Uterus (tissue), 2 donors: ENCODE measurements at regions not wholly inside any gene's neighbourhood (a gene's known extent, or its start where the extent isn't known, plus 50 kb on each side); places are given as distances from the start of the nearest gene placed in this dataset.
"Not testable (repeated sequence)": the region's sequence is repeated elsewhere in the genome, so short reads cannot be mapped to it uniquely, and the experiment has no call there.

Experiments
- POLR2A ChIP-seq, 2 donors: fragments of 450-650 bp; IDR thresholded peaks; one replicate each; pipeline ENCODE4 v1.6.1; 2016; ENCODE audit warnings: antibody characterized with exemption in 2 of 2, mild to moderate bottlenecking in 1 of 2, moderate library complexity in 1 of 2
- TF ChIP-seq, protein P1 (sequence below), 4 experiments: fragments of 200-600 bp in 2 of 4; fragments of 450-650 bp in 2 of 4; sonication (generic) in 2 of 4; IDR thresholded peaks; one replicate each; pipeline ENCODE4 v1.5.1; 2016 to 2019; ENCODE audit warnings: antibody characterized with exemption in 4 of 4, mild to moderate bottlenecking in 2 of 4, moderate library complexity in 1 of 4

DNA sequence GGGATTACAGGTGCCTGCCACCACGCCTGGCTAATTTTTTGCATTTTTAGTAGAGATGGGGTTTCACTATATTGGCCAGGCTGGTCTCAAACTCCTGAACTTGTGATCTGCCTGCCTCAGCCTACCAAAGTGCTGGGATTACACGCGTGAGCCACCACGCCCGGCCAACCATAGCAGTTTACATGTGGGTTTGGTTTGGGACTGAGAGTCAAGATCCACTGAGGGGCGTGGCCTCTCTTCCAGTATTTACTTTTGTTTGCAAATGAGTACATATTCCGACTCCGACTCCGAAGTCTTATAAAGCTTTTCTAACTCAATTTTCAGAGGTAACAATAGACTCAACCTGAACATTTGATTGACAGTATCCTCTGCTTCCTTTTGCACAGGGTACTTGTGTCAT is 135.4 kb downstream of the LRIG2 start:
- TF ChIP-seq, protein P1, sequence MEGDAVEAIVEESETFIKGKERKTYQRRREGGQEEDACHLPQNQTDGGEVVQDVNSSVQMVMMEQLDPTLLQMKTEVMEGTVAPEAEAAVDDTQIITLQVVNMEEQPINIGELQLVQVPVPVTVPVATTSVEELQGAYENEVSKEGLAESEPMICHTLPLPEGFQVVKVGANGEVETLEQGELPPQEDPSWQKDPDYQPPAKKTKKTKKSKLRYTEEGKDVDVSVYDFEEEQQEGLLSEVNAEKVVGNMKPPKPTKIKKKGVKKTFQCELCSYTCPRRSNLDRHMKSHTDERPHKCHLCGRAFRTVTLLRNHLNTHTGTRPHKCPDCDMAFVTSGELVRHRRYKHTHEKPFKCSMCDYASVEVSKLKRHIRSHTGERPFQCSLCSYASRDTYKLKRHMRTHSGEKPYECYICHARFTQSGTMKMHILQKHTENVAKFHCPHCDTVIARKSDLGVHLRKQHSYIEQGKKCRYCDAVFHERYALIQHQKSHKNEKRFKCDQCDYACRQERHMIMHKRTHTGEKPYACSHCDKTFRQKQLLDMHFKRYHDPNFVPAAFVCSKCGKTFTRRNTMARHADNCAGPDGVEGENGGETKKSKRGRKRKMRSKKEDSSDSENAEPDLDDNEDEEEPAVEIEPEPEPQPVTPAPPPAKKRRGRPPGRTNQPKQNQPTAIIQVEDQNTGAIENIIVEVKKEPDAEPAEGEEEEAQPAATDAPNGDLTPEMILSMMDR (IDR thresholded peaks at IDR 0.05) = not testable (repeated sequence)
- not testable (repeated sequence) for TF ChIP-seq POLR2A (IDR thresholded peaks at IDR 0.05)
